Breast epithelium (tissue), 3 donors: ENCODE measurements at regions not wholly inside any gene's neighbourhood (a gene's known extent, or its start where the extent isn't known, plus 50 kb on each side); places are given as distances from the start of the nearest gene placed in this dataset.

Experiments used
- CTCF ChIP-seq, 3 donors: fragments of 450-650 bp; IDR thresholded peaks; one replicate each; pipeline ENCODE4 v1.5.1; 2016 to 2017; ENCODE audit warnings: antibody characterized with exemption in 3 of 3, mild to moderate bottlenecking in 3 of 3, moderate library complexity in 3 of 3
- POLR2A ChIP-seq: fragments of 450-650 bp; IDR thresholded peaks from one replicate; pipeline ENCODE4 v1.6.1; 2016; ENCODE audit warnings: antibody characterized with exemption, mild to moderate bottlenecking, moderate library complexity
- POLR2AphosphoS5 ChIP-seq, 3 donors: sonication (generic); formaldehyde crosslinking; IDR thresholded peaks; one replicate each; pipeline ENCODE4 v1.6.1; 2017; ENCODE audit warnings: antibody characterized with exemption in 3 of 3

GRCh38 chr6:141394125-141394536 is 738.6 kb upstream of the GJE1 start:
- TF ChIP-seq CTCF (IDR thresholded peaks at IDR 0.05) (no peak), POLR2A (no peak), POLR2AphosphoS5 (IDR thresholded peaks at IDR 0.05) (no peak)
